ENCODE measurements at regions not wholly inside any gene's neighbourhood (a gene's known extent, or its start where the extent isn't known, plus 50 kb on each side); places are given as distances from the start of the nearest gene placed in this dataset.

GRCh38 chr1:93753791-93754763 lies 72.4 kb upstream of the BCAR3 start:
- TF ChIP-seq CTCF (IDR thresholded peaks at IDR 0.05) (no peak), RORB (CRISPR knock-in tag; IDR thresholded peaks at IDR 0.05) (no peak), ZNF423 (CRISPR knock-in tag; IDR thresholded peaks at IDR 0.05) (no peak), SP1 (CRISPR knock-in tag; conservative IDR thresholded peaks at IDR 0.05) (no peak), NR2C2 (CRISPR knock-in tag; IDR thresholded peaks at IDR 0.05) (no peak), KAT7 (CRISPR knock-in tag; IDR thresholded peaks at IDR 0.05; ENCODE audit: borderline replicate concordance) (no peak), MAX (CRISPR knock-in tag; IDR thresholded peaks at IDR 0.05) (no peak), ZNF138 (CRISPR knock-in tag; conservative IDR thresholded peaks at IDR 0.05) (no peak)
- TF ChIP-seq, protein P1, sequence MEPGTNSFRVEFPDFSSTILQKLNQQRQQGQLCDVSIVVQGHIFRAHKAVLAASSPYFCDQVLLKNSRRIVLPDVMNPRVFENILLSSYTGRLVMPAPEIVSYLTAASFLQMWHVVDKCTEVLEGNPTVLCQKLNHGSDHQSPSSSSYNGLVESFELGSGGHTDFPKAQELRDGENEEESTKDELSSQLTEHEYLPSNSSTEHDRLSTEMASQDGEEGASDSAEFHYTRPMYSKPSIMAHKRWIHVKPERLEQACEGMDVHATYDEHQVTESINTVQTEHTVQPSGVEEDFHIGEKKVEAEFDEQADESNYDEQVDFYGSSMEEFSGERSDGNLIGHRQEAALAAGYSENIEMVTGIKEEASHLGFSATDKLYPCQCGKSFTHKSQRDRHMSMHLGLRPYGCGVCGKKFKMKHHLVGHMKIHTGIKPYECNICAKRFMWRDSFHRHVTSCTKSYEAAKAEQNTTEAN (CRISPR knock-in tag; IDR thresholded peaks at IDR 0.05) = no peak

All from WTC11 (cell line).